GM19043 (cell line): ENCODE measurements at regions not wholly inside any gene's neighbourhood (a gene's known extent, or its start where the extent isn't known, plus 50 kb on each side); places are given as distances from the start of the nearest gene placed in this dataset.
"Not testable (repeated sequence)": the region's sequence is repeated elsewhere in the genome, so short reads cannot be mapped to it uniquely, and the experiment has no call there.

Experiments used
- ATAC-seq: cut with Tn5 transposase; IDR thresholded peaks from one replicate; pipeline ENCODE4 v1.9.1; 2021; ENCODE audit warnings: low read depth; ENCODE audit not compliant: unreplicated experiment

- no peak for ATAC-seq
Observed at GRCh38 chr14:71451501-71451900, 480.7 kb upstream of the RGS6 start.

- no peak for ATAC-seq
Observed at GRCh38 chr14:71452539-71452938, 479.7 kb upstream of the RGS6 start.

GRCh38 chr14:71452987-71453386 lies 479.2 kb upstream of the RGS6 start:
- no peak for ATAC-seq

- ATAC-seq: no peak
Observed at GRCh38 chr14:71454010-71454409, 478.2 kb upstream of the RGS6 start.

- no peak for ATAC-seq
Observed at GRCh38 chr14:71454513-71455332, 477.5 kb upstream of the RGS6 start.

- no peak for ATAC-seq
Observed at GRCh38 chr14:71460091-71460490, 472.1 kb upstream of the RGS6 start.

- ATAC-seq: not testable (repeated sequence)
Observed at GRCh38 chr14:71461617-71462016, 470.6 kb upstream of the RGS6 start.

- no peak for ATAC-seq
Observed at GRCh38 chr14:71463807-71464206, 468.4 kb upstream of the RGS6 start.

GRCh38 chr14:71464840-71465239 lies 467.4 kb upstream of the RGS6 start:
- no peak for ATAC-seq

GRCh38 chr14:71465316-71465715 lies 466.9 kb upstream of the RGS6 start:
- ATAC-seq: no peak

- ATAC-seq: no peak
Observed at GRCh38 chr14:71466251-71466650, 466.0 kb upstream of the RGS6 start.

- ATAC-seq: no peak
Observed at GRCh38 chr14:71466946-71467345, 465.3 kb upstream of the RGS6 start.

- ATAC-seq: no peak
Observed at GRCh38 chr14:71467361-71467811, 464.8 kb upstream of the RGS6 start.

- ATAC-seq: no peak
Observed at GRCh38 chr14:71468701-71469100, 463.5 kb upstream of the RGS6 start.

- ATAC-seq: no peak
Observed at GRCh38 chr14:71469643-71470335, 462.4 kb upstream of the RGS6 start.

- no peak for ATAC-seq
Observed at GRCh38 chr14:71471634-71472355, 460.4 kb upstream of the RGS6 start.

- ATAC-seq: no peak
Observed at GRCh38 chr14:71472356-71473340, 459.6 kb upstream of the RGS6 start.

GRCh38 chr14:71473843-71474242 lies 458.4 kb upstream of the RGS6 start:
- no peak for ATAC-seq

- no peak for ATAC-seq
Observed at GRCh38 chr14:71474301-71475265, 457.6 kb upstream of the RGS6 start.
